ENCODE measurements at regions not wholly inside any gene's neighbourhood (a gene's known extent, or its start where the extent isn't known, plus 50 kb on each side); places are given as distances from the start of the nearest gene placed in this dataset.

DNA sequence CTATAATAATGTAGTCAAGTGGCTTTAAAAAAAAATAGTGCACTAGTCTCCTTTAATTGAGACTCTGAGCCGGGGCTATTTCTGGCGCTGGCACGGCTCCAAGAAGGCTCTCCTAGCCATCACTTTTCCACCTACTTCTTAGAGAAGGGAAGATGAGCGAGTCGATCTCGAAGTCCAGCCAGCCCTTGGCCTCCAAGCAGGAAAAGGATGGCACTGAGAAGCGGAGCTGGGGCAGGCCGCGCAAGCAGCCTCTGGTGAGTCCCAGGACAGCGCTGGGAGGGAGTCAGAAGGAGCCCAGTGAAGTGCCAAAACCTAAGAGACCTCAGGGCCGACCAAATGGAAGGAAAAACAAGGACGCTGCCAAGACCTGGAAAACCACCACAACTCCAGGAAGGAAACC is 531.9 kb downstream of the MAGEB5 start:
- TF ChIP-seq, protein P1, sequence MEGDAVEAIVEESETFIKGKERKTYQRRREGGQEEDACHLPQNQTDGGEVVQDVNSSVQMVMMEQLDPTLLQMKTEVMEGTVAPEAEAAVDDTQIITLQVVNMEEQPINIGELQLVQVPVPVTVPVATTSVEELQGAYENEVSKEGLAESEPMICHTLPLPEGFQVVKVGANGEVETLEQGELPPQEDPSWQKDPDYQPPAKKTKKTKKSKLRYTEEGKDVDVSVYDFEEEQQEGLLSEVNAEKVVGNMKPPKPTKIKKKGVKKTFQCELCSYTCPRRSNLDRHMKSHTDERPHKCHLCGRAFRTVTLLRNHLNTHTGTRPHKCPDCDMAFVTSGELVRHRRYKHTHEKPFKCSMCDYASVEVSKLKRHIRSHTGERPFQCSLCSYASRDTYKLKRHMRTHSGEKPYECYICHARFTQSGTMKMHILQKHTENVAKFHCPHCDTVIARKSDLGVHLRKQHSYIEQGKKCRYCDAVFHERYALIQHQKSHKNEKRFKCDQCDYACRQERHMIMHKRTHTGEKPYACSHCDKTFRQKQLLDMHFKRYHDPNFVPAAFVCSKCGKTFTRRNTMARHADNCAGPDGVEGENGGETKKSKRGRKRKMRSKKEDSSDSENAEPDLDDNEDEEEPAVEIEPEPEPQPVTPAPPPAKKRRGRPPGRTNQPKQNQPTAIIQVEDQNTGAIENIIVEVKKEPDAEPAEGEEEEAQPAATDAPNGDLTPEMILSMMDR (IDR thresholded peaks at IDR 0.05): no peak
- TF ChIP-seq POLR2A (IDR thresholded peaks at IDR 0.05): no peak
